Stimulated activated effector memory CD8-positive, alpha-beta T cell treated with anti-CD3 and anti-CD28 coated beads, Interleukin-12 subunit alpha, Interleukin-12 subunit beta, amount 100 ng/mL, for 72 hours (primary cell): ENCODE measurements at regions not wholly inside any gene's neighbourhood (a gene's known extent, or its start where the extent isn't known, plus 50 kb on each side); places are given as distances from the start of the nearest gene placed in this dataset.
A peak's percentile ranks its signal among the peaks of the same experiment; 100 is the strongest.
"Not testable (repeated sequence)": the region's sequence is repeated elsewhere in the genome, so short reads cannot be mapped to it uniquely, and the experiment has no call there.

ENCODE experiments used
- ATAC-seq: fragments of 150-1000 bp; cut with Tn5 transposase; 2 replicates; pipeline ENCODE4 v1.10.0; 2021
- DNase-seq, 2 donors: peaks; one replicate each; pipeline ENCODE4 v3.0.0; 2021 to 2022; ENCODE audit warnings: low spot score in 2 of 2
- H3K27ac Mint-ChIP-seq: one replicate; pipeline ENCODE4 v1.8.0; 2022; ENCODE audit warnings: mild to moderate bottlenecking, mixed read lengths
- H3K36me3 Mint-ChIP-seq: one replicate; pipeline ENCODE4 v1.8.0; 2022; ENCODE audit warnings: mild to moderate bottlenecking, mixed read lengths
- H3K4me1 Mint-ChIP-seq: one replicate; pipeline ENCODE4 v1.8.0; 2022; ENCODE audit warnings: mixed read lengths
- H3K4me3 Mint-ChIP-seq: one replicate; pipeline ENCODE4 v1.8.0; 2022; ENCODE audit warnings: mild to moderate bottlenecking, mixed read lengths
- H3K9me3 Mint-ChIP-seq: one replicate; pipeline ENCODE4 v1.8.0; 2022; ENCODE audit warnings: mixed read lengths

GRCh38 chr3:4077950-4078349 lies 225.2 kb upstream of the SETMAR start:
- DNase-seq = no peak
- Mint-ChIP-seq H3K36me3 (no peaks in the 10 kb centered on the region), H3K27ac (no peak overlapping the region), H3K9me3 (peaks cover 7% of the 10 kb centered on the region), H3K4me1 (no peaks in the 10 kb centered on the region), H3K4me3 (no peak overlapping the region)
- ATAC-seq = no peak

DNA sequence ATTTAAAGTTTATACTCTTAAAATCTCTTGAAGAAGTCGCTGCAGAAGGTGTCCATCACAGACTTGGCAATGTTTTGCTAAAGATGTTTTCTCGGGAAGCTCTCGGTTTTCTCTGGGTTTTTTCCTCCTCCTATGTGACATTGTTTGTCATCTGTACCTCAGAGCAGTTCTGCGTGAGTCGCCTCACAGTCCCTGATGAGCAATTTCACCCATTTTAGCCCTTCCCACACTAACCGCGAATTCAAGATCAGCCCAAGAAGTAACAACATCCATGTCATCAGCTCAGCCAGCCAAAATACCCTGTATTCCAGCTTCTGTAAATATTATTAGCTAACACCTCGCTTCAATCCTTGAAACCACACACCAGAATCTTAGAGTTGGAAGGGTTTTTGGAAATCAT lies 224.3 kb upstream of the SETMAR start:
- no peaks in the 10 kb centered on the region for H3K4me1 Mint-ChIP-seq

GRCh38 chr3:4079339-4080195 lies 223.6 kb upstream of the SETMAR start:
- ATAC-seq (no peak), DNase-seq (no peak)
- no peaks in the 10 kb centered on the region for H3K36me3 Mint-ChIP-seq
- H3K4me3 Mint-ChIP-seq = no peak overlapping the region
- H3K4me1 Mint-ChIP-seq = no peaks in the 10 kb centered on the region
- H3K9me3 Mint-ChIP-seq = no peaks in the 10 kb centered on the region
- H3K27ac Mint-ChIP-seq = no peak overlapping the region

More for the DNA sequence above, 224.3 kb upstream of the SETMAR start:
- H3K9me3 Mint-ChIP-seq = peaks cover 4% of the 10 kb centered on the region
- H3K27ac Mint-ChIP-seq = no peak overlapping the region
- H3K4me3 Mint-ChIP-seq = no peak overlapping the region
- no peak for DNase-seq
- ATAC-seq = peak; percentile 60
- H3K36me3 Mint-ChIP-seq = no peaks in the 10 kb centered on the region

DNA sequence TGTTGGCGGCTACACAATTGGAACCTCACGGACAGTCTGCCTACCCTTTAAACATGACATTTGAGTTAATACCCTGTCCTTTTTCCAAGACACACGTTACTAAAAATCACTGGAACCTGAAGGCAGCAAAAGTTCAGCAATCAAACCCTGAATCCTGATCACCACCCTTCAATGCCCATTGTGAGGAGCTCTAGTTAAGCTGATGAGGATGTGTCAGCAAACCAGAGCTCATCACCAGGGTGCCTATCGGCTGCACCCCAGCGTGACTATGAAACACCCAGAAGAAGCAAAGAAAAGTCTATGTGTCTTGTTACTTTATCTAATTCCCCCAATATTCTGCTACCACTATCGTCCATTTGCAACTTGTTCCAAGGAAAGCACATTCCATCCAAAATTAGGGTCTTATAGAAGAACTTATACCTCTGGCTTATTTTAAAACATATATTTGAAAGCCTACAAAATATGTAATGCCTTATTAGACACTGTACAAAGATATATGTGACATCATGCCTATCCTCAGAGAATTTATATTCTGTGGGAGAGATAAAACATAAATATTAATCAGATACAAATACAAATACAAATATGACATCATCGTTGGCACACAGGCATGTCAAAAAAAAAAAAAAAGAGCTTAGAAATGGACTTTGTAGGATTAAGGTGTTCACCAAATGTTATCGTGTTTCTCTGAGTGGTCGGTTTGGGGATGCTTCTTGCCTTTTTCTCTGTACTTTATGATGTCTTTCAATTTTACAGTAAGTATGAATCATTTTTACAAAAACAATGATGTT lies 219.7 kb upstream of the SETMAR start:
- DNase-seq (no peak), ATAC-seq (no peak)
- Mint-ChIP-seq H3K4me3 (no peak overlapping the region), H3K9me3 (no peaks in the 10 kb centered on the region), H3K36me3 (no peaks in the 10 kb centered on the region), H3K27ac (no peak overlapping the region), H3K4me1 (no peaks in the 10 kb centered on the region)

GRCh38 chr3:4084271-4084670 lies 218.9 kb upstream of the SETMAR start:
- no peaks in the 10 kb centered on the region for H3K4me1 Mint-ChIP-seq
- no peak overlapping the region for H3K27ac Mint-ChIP-seq
- ATAC-seq (no peak), DNase-seq (no peak)
- no peaks in the 10 kb centered on the region for H3K36me3 Mint-ChIP-seq
- no peaks in the 10 kb centered on the region for H3K9me3 Mint-ChIP-seq
- no peak overlapping the region for H3K4me3 Mint-ChIP-seq

- ATAC-seq, H3K27ac Mint-ChIP-seq, DNase-seq, H3K4me1 Mint-ChIP-seq, H3K36me3 Mint-ChIP-seq, H3K4me3 Mint-ChIP-seq, H3K9me3 Mint-ChIP-seq: not testable (repeated sequence)
Measured at GRCh38 chr3:4086662-4087061, 216.5 kb upstream of the SETMAR start.

GRCh38 chr3:4091786-4092185 lies 211.4 kb upstream of the SETMAR start:
- Mint-ChIP-seq H3K36me3 (no peaks in the 10 kb centered on the region), H3K4me1 (no peaks in the 10 kb centered on the region), H3K9me3 (no peaks in the 10 kb centered on the region), H3K4me3 (no peak overlapping the region), H3K27ac (no peak overlapping the region)
- no peak for ATAC-seq
- no peak for DNase-seq

- no peak overlapping the region for H3K27ac Mint-ChIP-seq
- H3K36me3 Mint-ChIP-seq = no peaks in the 10 kb centered on the region
- ATAC-seq (no peak), DNase-seq (no peak)
- H3K4me1 Mint-ChIP-seq = no peaks in the 10 kb centered on the region
- no peak overlapping the region for H3K4me3 Mint-ChIP-seq
- H3K9me3 Mint-ChIP-seq = peaks cover 6% of the 10 kb centered on the region
Measured at GRCh38 chr3:4097801-4098200, 205.4 kb upstream of the SETMAR start.

DNA sequence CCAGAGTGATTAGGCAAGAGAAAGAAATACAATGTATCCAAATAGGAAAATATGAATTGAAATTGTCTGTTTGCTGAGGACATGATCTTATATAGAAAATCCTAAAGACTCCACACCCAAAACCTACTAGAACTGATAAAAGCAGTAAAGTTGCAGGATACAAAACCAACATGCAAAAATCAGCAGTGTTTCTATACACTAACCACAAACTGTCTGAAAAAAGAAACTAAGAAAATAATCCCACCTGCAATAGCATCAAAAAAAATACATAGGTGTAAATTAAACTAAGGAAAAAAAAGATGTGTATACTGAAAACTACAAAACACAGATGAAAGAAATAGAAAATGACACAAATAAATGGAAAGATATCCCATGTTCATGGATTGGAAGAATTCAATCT lies 203.6 kb upstream of the SETMAR start:
- Mint-ChIP-seq H3K9me3 (peaks cover 6% of the 10 kb centered on the region), H3K27ac (no peak overlapping the region), H3K4me3 (no peak overlapping the region), H3K36me3 (no peaks in the 10 kb centered on the region), H3K4me1 (no peaks in the 10 kb centered on the region)
- DNase-seq (no peak), ATAC-seq (no peak)

- ATAC-seq = no peak
- H3K36me3 Mint-ChIP-seq = no peaks in the 10 kb centered on the region
- H3K4me3 Mint-ChIP-seq = no peak overlapping the region
- H3K9me3 Mint-ChIP-seq = peaks cover 9% of the 10 kb centered on the region
- no peak for DNase-seq
- H3K4me1 Mint-ChIP-seq = no peaks in the 10 kb centered on the region
- H3K27ac Mint-ChIP-seq = no peak overlapping the region
Measured at GRCh38 chr3:4107430-4107829, 195.7 kb upstream of the SETMAR start.

DNA sequence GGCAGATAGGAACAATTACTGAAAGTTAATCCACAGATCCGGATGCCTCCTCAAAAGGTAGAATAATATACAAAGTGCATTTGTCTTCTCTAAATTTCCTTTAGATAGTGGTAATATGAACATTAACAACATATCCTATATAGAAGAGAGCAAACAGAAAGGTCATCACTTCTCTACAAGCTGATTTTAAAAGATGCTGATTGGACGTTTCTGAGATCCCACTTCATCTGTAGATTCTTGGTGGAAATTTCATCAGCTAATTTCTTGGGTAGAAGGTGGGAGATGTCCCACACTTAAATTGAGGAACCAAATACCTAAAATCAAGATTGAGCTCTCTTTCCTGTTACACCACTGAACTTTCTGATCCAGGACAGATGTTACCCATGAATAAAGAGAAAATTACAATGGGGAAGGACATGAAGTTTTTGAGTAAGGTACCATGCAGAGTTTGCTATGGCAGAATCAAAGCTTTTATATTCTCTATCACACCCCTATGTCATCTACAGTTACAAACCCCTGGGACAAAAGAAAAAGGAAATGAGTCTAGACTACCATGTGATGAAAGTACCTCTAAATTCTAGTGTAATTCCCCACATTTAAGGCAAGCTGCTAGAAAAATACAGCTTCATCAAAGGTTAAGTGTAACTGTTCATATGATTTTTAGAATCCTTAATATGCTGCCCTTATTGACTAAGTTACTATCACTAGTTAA lies 189.2 kb upstream of the SETMAR start:
- DNase-seq = no peak
- Mint-ChIP-seq H3K4me3 (no peak overlapping the region), H3K9me3 (peaks cover 3% of the 10 kb centered on the region), H3K36me3 (no peaks in the 10 kb centered on the region), H3K4me1 (no peaks in the 10 kb centered on the region), H3K27ac (no peak overlapping the region)
- no peak for ATAC-seq

DNA sequence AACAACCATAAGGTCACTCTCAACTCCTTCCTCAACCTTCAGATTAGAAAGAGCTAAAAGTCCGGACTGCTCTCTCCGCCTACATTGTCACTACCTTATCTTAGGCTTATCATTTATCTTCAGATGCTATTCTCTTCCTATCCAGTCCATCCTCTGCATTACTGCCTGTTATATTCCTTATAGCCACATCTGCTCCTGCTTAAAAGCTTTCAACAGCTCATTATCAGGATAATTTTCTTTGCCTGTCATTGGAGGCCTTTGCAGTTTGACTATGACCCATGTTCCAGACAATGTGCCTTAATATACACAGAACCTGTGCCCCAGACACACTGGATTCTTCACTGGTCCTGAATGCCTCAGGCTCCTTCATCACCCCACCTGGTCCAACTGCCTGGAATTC lies 184.1 kb upstream of the SETMAR start:
- H3K27ac Mint-ChIP-seq = no peak overlapping the region

DNA sequence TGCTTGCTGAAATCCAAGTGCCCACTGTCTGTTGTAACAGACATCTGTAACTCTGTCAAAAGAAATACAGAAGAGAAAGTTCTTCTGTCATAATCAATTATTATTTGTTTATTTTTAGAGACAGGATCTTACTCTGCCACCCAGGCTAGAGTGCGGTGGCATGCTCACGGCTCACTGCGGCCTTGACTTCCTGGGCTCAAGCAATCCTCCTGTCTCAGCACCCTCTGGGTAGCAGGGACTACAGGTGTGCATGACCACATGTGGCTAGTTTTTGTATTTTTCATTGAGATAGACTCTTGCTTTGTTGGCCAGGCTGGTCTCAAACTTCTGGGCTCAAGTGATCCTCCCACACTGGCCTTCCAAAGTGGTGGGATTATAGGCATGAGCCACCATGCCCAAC lies 177.6 kb upstream of the SETMAR start:
- no peak for DNase-seq
- ATAC-seq = no peak
- no peak overlapping the region for H3K27ac Mint-ChIP-seq
- no peak overlapping the region for H3K4me3 Mint-ChIP-seq
- H3K4me1 Mint-ChIP-seq = no peaks in the 10 kb centered on the region
- peaks cover 8% of the 10 kb centered on the region for H3K9me3 Mint-ChIP-seq
- H3K36me3 Mint-ChIP-seq = no peaks in the 10 kb centered on the region

More for the DNA sequence above, 184.1 kb upstream of the SETMAR start:
- ATAC-seq (no peak), DNase-seq (no peak)
- Mint-ChIP-seq H3K4me1 (no peaks in the 10 kb centered on the region), H3K4me3 (no peak overlapping the region), H3K9me3 (no peaks in the 10 kb centered on the region), H3K36me3 (no peaks in the 10 kb centered on the region)

DNA sequence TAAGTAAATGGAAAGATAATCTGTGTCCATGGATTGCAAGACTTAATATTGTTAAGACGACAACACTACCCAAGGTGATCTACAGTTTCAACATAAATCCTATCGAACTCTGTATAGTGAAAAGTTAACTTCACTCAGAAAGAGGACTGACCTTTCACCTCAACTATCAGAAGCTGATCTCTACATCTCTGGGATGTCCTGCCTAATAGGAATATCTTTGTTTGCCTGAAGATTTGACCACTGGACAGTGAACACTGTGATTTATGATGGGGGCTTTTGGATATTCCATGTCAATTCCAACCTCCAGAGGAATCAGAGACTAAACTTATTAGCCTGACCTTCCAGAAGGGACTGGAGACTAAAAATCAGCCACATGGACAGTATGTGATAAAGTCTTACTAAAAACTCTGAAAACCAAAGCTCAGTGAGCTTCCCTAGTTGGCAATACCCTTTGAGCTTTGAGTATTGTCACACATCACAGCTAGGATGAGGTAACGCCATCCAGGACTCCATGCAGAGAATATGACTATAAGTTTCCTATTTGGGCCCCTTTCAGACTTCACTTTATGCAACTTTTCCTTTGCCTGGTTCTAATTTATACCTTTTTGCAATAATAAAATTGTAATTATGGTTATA lies 164.9 kb upstream of the SETMAR start:
- Mint-ChIP-seq H3K36me3 (no peaks in the 10 kb centered on the region), H3K4me3 (no peak overlapping the region), H3K27ac (no peak overlapping the region), H3K4me1 (no peaks in the 10 kb centered on the region), H3K9me3 (peaks cover 3% of the 10 kb centered on the region)
- ATAC-seq (no peak), DNase-seq (no peak)

- no peak overlapping the region for H3K27ac Mint-ChIP-seq
- DNase-seq = no peak
- no peak overlapping the region for H3K4me3 Mint-ChIP-seq
- no peaks in the 10 kb centered on the region for H3K4me1 Mint-ChIP-seq
- no peaks in the 10 kb centered on the region for H3K36me3 Mint-ChIP-seq
- ATAC-seq = no peak
- peaks cover 3% of the 10 kb centered on the region for H3K9me3 Mint-ChIP-seq
Measured at GRCh38 chr3:4138786-4139431, 164.3 kb upstream of the SETMAR start.
